ENCODE measurements at regions not wholly inside any gene's neighbourhood (a gene's known extent, or its start where the extent isn't known, plus 50 kb on each side); places are given as distances from the start of the nearest gene placed in this dataset.

DNA sequence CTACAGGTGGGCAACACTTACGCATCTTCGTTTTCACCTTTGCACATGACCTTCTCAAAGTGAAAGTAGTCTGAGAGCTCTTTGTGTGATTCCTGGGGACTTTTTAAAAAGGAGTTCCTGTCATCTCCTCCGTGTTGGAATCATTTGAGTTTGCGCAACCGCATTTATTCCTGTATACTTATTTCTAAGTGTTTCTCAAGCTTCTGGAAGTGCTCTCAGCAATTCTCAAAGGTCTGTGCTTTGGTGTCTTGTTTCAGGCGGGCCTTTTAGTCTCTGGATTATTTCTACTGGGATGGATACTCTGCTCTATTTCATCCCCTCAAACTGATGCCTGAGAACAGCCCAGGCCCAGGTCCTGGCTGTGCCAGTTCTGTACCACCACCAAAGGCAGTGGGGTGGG, 226.5 kb upstream of the TUT7 start:
- TF ChIP-seq EZH2 (IDR thresholded peaks at IDR 0.05; ENCODE audit: borderline replicate concordance, insufficient read depth, low read depth, low read length, poor library complexity, severe bottlenecking): no peak
- TF ChIP-seq, protein P1, sequence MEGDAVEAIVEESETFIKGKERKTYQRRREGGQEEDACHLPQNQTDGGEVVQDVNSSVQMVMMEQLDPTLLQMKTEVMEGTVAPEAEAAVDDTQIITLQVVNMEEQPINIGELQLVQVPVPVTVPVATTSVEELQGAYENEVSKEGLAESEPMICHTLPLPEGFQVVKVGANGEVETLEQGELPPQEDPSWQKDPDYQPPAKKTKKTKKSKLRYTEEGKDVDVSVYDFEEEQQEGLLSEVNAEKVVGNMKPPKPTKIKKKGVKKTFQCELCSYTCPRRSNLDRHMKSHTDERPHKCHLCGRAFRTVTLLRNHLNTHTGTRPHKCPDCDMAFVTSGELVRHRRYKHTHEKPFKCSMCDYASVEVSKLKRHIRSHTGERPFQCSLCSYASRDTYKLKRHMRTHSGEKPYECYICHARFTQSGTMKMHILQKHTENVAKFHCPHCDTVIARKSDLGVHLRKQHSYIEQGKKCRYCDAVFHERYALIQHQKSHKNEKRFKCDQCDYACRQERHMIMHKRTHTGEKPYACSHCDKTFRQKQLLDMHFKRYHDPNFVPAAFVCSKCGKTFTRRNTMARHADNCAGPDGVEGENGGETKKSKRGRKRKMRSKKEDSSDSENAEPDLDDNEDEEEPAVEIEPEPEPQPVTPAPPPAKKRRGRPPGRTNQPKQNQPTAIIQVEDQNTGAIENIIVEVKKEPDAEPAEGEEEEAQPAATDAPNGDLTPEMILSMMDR (IDR thresholded peaks at IDR 0.05): no peak
